ENCODE measurements at regions not wholly inside any gene's neighbourhood (a gene's known extent, or its start where the extent isn't known, plus 50 kb on each side); places are given as distances from the start of the nearest gene placed in this dataset.

- Histone ChIP-seq H3K9me2 (replicated peaks; ENCODE audit: low read depth, low read length) (no peaks in the 10 kb centered on the region), H3K9me3 (ENCODE audit: insufficient read depth, low read depth, low read length) (no peaks in the 10 kb centered on the region; the same call in 1 of the 2 replicates), H3K27me3 (ENCODE audit: insufficient read depth, low read length, poor library complexity, severe bottlenecking) (no peaks in the 10 kb centered on the region), H3K4me2 (ENCODE audit: low read depth, low read length, poor library complexity, severe bottlenecking) (no peak overlapping the region), H3F3A (ENCODE audit: low read depth) (no peaks in the 10 kb centered on the region), H2AFZ (ENCODE audit: low read length) (no peak overlapping the region), H3K79me2 (ENCODE audit: insufficient read depth, low read length) (no peaks in the 10 kb centered on the region), H4K20me1 (ENCODE audit: insufficient read depth, low read length, poor library complexity, severe bottlenecking) (no peaks in the 10 kb centered on the region), H3K4me1 (ENCODE audit: insufficient read depth, low read length, poor library complexity, severe bottlenecking) (no peaks in the 10 kb centered on the region), H3K9ac (ENCODE audit: low read depth, low read length, poor library complexity, severe bottlenecking) (no peak overlapping the region), H3K4me3 (ENCODE audit: low read length, poor library complexity, severe bottlenecking) (no peak overlapping the region), H3K36me3 (ENCODE audit: insufficient read depth, low read length) (no peaks in the 10 kb centered on the region)
- TF ChIP-seq EZH2phosphoT487 (IDR thresholded peaks at IDR 0.05; ENCODE audit: borderline replicate concordance) (no peak), CTCF (conservative IDR thresholded peaks at IDR 0.05; ENCODE audit: low read length) (no peak)
Observed at GRCh38 chr1:56336982-56337381, 242.4 kb downstream of the PLPP3 start.

- no peaks in the 10 kb centered on the region for H3K27me3 ChIP-seq (ENCODE audit: insufficient read depth, low read length, poor library complexity, severe bottlenecking)
- H3F3A ChIP-seq (ENCODE audit: low read depth) = no peaks in the 10 kb centered on the region
- no peak overlapping the region for H3K9ac ChIP-seq (ENCODE audit: low read depth, low read length, poor library complexity, severe bottlenecking)
- no peak overlapping the region for H3K4me2 ChIP-seq (ENCODE audit: low read depth, low read length, poor library complexity, severe bottlenecking)
- H2AFZ ChIP-seq (ENCODE audit: low read length) = no peak overlapping the region
- no peaks in the 10 kb centered on the region for H4K20me1 ChIP-seq (ENCODE audit: insufficient read depth, low read length, poor library complexity, severe bottlenecking)
- H3K4me1 ChIP-seq (ENCODE audit: insufficient read depth, low read length, poor library complexity, severe bottlenecking) = no peaks in the 10 kb centered on the region
- H3K9me3 ChIP-seq (ENCODE audit: insufficient read depth, low read depth, low read length) = no peaks in the 10 kb centered on the region
- H3K9me2 ChIP-seq (replicated peaks; ENCODE audit: low read depth, low read length) = no peaks in the 10 kb centered on the region
- H3K36me3 ChIP-seq (ENCODE audit: insufficient read depth, low read length) = no peaks in the 10 kb centered on the region
- H3K4me3 ChIP-seq (ENCODE audit: low read length, poor library complexity, severe bottlenecking) = no peak overlapping the region
- TF ChIP-seq EZH2phosphoT487 (IDR thresholded peaks at IDR 0.05; ENCODE audit: borderline replicate concordance) (no peak), CTCF (conservative IDR thresholded peaks at IDR 0.05; ENCODE audit: low read length) (no peak)
- no peaks in the 10 kb centered on the region for H3K79me2 ChIP-seq (ENCODE audit: insufficient read depth, low read length)
Observed at GRCh38 chr1:56335394-56335793, 244.0 kb downstream of the PLPP3 start.

GRCh38 chr1:56334047-56334446 lies 245.3 kb downstream of the PLPP3 start:
- TF ChIP-seq CTCF (conservative IDR thresholded peaks at IDR 0.05; ENCODE audit: low read length) (no peak), EZH2phosphoT487 (IDR thresholded peaks at IDR 0.05; ENCODE audit: borderline replicate concordance) (no peak)
- H3K9me3 ChIP-seq (ENCODE audit: insufficient read depth, low read depth, low read length) = no peaks in the 10 kb centered on the region
- H3K4me3 ChIP-seq (ENCODE audit: low read length, poor library complexity, severe bottlenecking) = no peak overlapping the region
- no peaks in the 10 kb centered on the region for H3K9me2 ChIP-seq (replicated peaks; ENCODE audit: low read depth, low read length)
- no peaks in the 10 kb centered on the region for H3K36me3 ChIP-seq (ENCODE audit: insufficient read depth, low read length)
- H3F3A ChIP-seq (ENCODE audit: low read depth) = no peaks in the 10 kb centered on the region
- H3K79me2 ChIP-seq (ENCODE audit: insufficient read depth, low read length) = no peaks in the 10 kb centered on the region
- H2AFZ ChIP-seq (ENCODE audit: low read length) = no peak overlapping the region
- no peaks in the 10 kb centered on the region for H4K20me1 ChIP-seq (ENCODE audit: insufficient read depth, low read length, poor library complexity, severe bottlenecking)
- no peak overlapping the region for H3K4me2 ChIP-seq (ENCODE audit: low read depth, low read length, poor library complexity, severe bottlenecking)
- no peaks in the 10 kb centered on the region for H3K4me1 ChIP-seq (ENCODE audit: insufficient read depth, low read length, poor library complexity, severe bottlenecking)
- no peaks in the 10 kb centered on the region for H3K27me3 ChIP-seq (ENCODE audit: insufficient read depth, low read length, poor library complexity, severe bottlenecking)
- no peak overlapping the region for H3K9ac ChIP-seq (ENCODE audit: low read depth, low read length, poor library complexity, severe bottlenecking)

Data from Loucy (cell line).